Parathyroid adenoma (tissue), 2 donors: ENCODE measurements at regions not wholly inside any gene's neighbourhood (a gene's known extent, or its start where the extent isn't known, plus 50 kb on each side); places are given as distances from the start of the nearest gene placed in this dataset.

Source experiments
- H2AFZ ChIP-seq: fragments of 300-600 bp; sonication (generic); one replicate; pipeline ENCODE4 v1.7.0; 2017; ENCODE audit warnings: antibody characterized with exemption, mild to moderate bottlenecking
- H3K27ac ChIP-seq: fragments of 300-600 bp; sonication (generic); one replicate; pipeline ENCODE4 v1.7.0; 2017
- H3K27me3 ChIP-seq: fragments of 300-600 bp; sonication (generic); one replicate; pipeline ENCODE4 v1.7.0; 2017; ENCODE audit warnings: low read length; ENCODE audit not compliant: control insufficient read depth, insufficient read depth
- H3K36me3 ChIP-seq: fragments of 300-600 bp; sonication (generic); one replicate; pipeline ENCODE4 v1.7.0; 2017; ENCODE audit warnings: low read length; ENCODE audit not compliant: control insufficient read depth, insufficient read depth
- H3K4me1 ChIP-seq: fragments of 300-600 bp; sonication (generic); one replicate; pipeline ENCODE4 v1.7.0; 2017; ENCODE audit warnings: control low read depth
- H3K4me2 ChIP-seq: fragments of 300-600 bp; sonication (generic); one replicate; pipeline ENCODE4 v1.7.0; 2017; ENCODE audit warnings: low read length
- H3K4me3 ChIP-seq: fragments of 300-600 bp; sonication (generic); one replicate; pipeline ENCODE4 v1.7.0; 2017; ENCODE audit warnings: low read depth, low read length
- H3K79me2 ChIP-seq: fragments of 300-600 bp; sonication (generic); one replicate; pipeline ENCODE4 v1.7.0; 2017; ENCODE audit warnings: control low read depth
- H3K9ac ChIP-seq: fragments of 300-600 bp; sonication (generic); one replicate; pipeline ENCODE4 v1.7.0; 2017; ENCODE audit warnings: mild to moderate bottlenecking
- H3K9me3 ChIP-seq: fragments of 300-600 bp; sonication (generic); one replicate; pipeline ENCODE4 v1.7.0; 2017; ENCODE audit warnings: low read length; ENCODE audit not compliant: control insufficient read depth
- CTCF ChIP-seq: fragments of 300-600 bp; sonication (generic); IDR thresholded peaks from one replicate; pipeline ENCODE4 v1.7.0; 2017; ENCODE audit warnings: antibody characterized with exemption, mild to moderate bottlenecking
- donor health status: primary hyperparathyroidism.

- no peak for TF ChIP-seq CTCF
- no peak overlapping the region for H3K9ac ChIP-seq
- H3K4me2 ChIP-seq = no peak overlapping the region
- no peaks in the 10 kb centered on the region for H3K9me3 ChIP-seq
- H3K27ac ChIP-seq = no peak overlapping the region
- no peaks in the 10 kb centered on the region for H3K4me1 ChIP-seq
- H3K36me3 ChIP-seq = no peaks in the 10 kb centered on the region
- H3K4me3 ChIP-seq = no peak overlapping the region
- no peaks in the 10 kb centered on the region for H3K79me2 ChIP-seq
- no peaks in the 10 kb centered on the region for H3K27me3 ChIP-seq
- no peak overlapping the region for H2AFZ ChIP-seq
Measured at GRCh38 chr12:13350946-13351345, 154.4 kb downstream of the EMP1 start.

GRCh38 chr12:13350381-13350780 is 153.9 kb downstream of the EMP1 start:
- H3K9ac ChIP-seq = no peak overlapping the region
- TF ChIP-seq CTCF = no peak

GRCh38 chr12:13348464-13348863 is 151.9 kb downstream of the EMP1 start:
- no peak overlapping the region for H3K27ac ChIP-seq
- no peak overlapping the region for H3K4me3 ChIP-seq
- no peak for TF ChIP-seq CTCF
- H3K9me3 ChIP-seq = no peaks in the 10 kb centered on the region
- H3K4me1 ChIP-seq = no peaks in the 10 kb centered on the region
- no peak overlapping the region for H3K9ac ChIP-seq
- H2AFZ ChIP-seq = no peak overlapping the region
- H3K4me2 ChIP-seq = no peak overlapping the region
- H3K79me2 ChIP-seq = no peaks in the 10 kb centered on the region
- H3K36me3 ChIP-seq = no peaks in the 10 kb centered on the region
- no peaks in the 10 kb centered on the region for H3K27me3 ChIP-seq

More at GRCh38 chr12:13350381-13350780, 153.9 kb downstream of the EMP1 start:
- no peak overlapping the region for H3K4me2 ChIP-seq
- no peaks in the 10 kb centered on the region for H3K79me2 ChIP-seq
- no peak overlapping the region for H3K4me3 ChIP-seq
- H3K27me3 ChIP-seq = no peaks in the 10 kb centered on the region
- no peaks in the 10 kb centered on the region for H3K9me3 ChIP-seq
- H2AFZ ChIP-seq = no peak overlapping the region
- no peak overlapping the region for H3K27ac ChIP-seq
- H3K4me1 ChIP-seq = no peaks in the 10 kb centered on the region
- H3K36me3 ChIP-seq = no peaks in the 10 kb centered on the region

GRCh38 chr12:13347241-13348043 is 150.9 kb downstream of the EMP1 start:
- Histone ChIP-seq H3K36me3 (no peaks in the 10 kb centered on the region), H3K4me3 (no peak overlapping the region), H3K4me2 (no peak overlapping the region), H3K27me3 (no peaks in the 10 kb centered on the region), H3K9ac (no peak overlapping the region), H2AFZ (no peak overlapping the region), H3K27ac (no peak overlapping the region), H3K9me3 (no peaks in the 10 kb centered on the region), H3K4me1 (no peaks in the 10 kb centered on the region), H3K79me2 (no peaks in the 10 kb centered on the region)
- TF ChIP-seq CTCF = no peak

GRCh38 chr12:13345722-13346121 is 149.2 kb downstream of the EMP1 start:
- no peak overlapping the region for H2AFZ ChIP-seq
- H3K36me3 ChIP-seq = no peaks in the 10 kb centered on the region
- no peak for TF ChIP-seq CTCF
- no peaks in the 10 kb centered on the region for H3K4me1 ChIP-seq
- H3K9me3 ChIP-seq = no peaks in the 10 kb centered on the region
- no peaks in the 10 kb centered on the region for H3K27me3 ChIP-seq
- H3K79me2 ChIP-seq = no peaks in the 10 kb centered on the region
- no peak overlapping the region for H3K27ac ChIP-seq
- no peak overlapping the region for H3K9ac ChIP-seq
- H3K4me2 ChIP-seq = no peak overlapping the region
- H3K4me3 ChIP-seq = no peak overlapping the region
